Activated CD4-positive, alpha-beta T cell treated with anti-CD3 and anti-CD28 coated beads, Interleukin-2, amount 10 ng/mL, durations not matched to agents 24 days and 14 days (primary cell): ENCODE measurements at regions not wholly inside any gene's neighbourhood (a gene's known extent, or its start where the extent isn't known, plus 50 kb on each side); places are given as distances from the start of the nearest gene placed in this dataset.
"Not testable (repeated sequence)": the region's sequence is repeated elsewhere in the genome, so short reads cannot be mapped to it uniquely, and the experiment has no call there.

Source experiments
- DNase-seq: peaks from one replicate; pipeline ENCODE4 v3.0.0; 2022
- H3K27ac Mint-ChIP-seq: one replicate; pipeline ENCODE4 v1.8.0; 2022; ENCODE audit warnings: mild to moderate bottlenecking, mixed read lengths
- H3K27me3 Mint-ChIP-seq: one replicate; pipeline ENCODE4 v1.8.0; 2022; ENCODE audit warnings: mixed read lengths
- H3K36me3 Mint-ChIP-seq: one replicate; pipeline ENCODE4 v1.8.0; 2022; ENCODE audit warnings: low read depth, mild to moderate bottlenecking, mixed read lengths
- H3K4me1 Mint-ChIP-seq: one replicate; pipeline ENCODE4 v1.8.0; 2021; ENCODE audit warnings: mixed read lengths
- H3K4me3 Mint-ChIP-seq: one replicate; pipeline ENCODE4 v1.8.0; 2022; ENCODE audit warnings: mild to moderate bottlenecking, moderate library complexity, mixed read lengths
- H3K9me3 Mint-ChIP-seq: one replicate; pipeline ENCODE4 v1.8.0; 2021; ENCODE audit warnings: mixed read lengths
- intact Hi-C: fragments of 100-400 bp; cut with micrococcal nuclease; formaldehyde crosslinking; loops from one replicate; pipeline ENCODE4 v1.15.1; 2023

GRCh38 chr7:114181280-114181679 lies 233.3 kb upstream of the FOXP2 start:
- no peaks in the 10 kb centered on the region for H3K9me3 Mint-ChIP-seq
- DNase-seq: no peak

GRCh38 chr7:114180556-114181266 lies 233.9 kb upstream of the FOXP2 start:
- Mint-ChIP-seq H3K27me3 (no peaks in the 10 kb centered on the region), H3K4me3 (no peak overlapping the region), H3K4me1 (no peaks in the 10 kb centered on the region), H3K9me3 (no peaks in the 10 kb centered on the region), H3K27ac (no peak overlapping the region), H3K36me3 (no peaks in the 10 kb centered on the region)
- no peak for DNase-seq
- intact Hi-C loops: no loop called here

More at GRCh38 chr7:114181280-114181679, 233.3 kb upstream of the FOXP2 start:
- no peaks in the 10 kb centered on the region for H3K36me3 Mint-ChIP-seq
- no peak overlapping the region for H3K4me3 Mint-ChIP-seq
- intact Hi-C loops: no loop called here
- H3K27ac Mint-ChIP-seq: no peak overlapping the region
- no peaks in the 10 kb centered on the region for H3K4me1 Mint-ChIP-seq
- H3K27me3 Mint-ChIP-seq: no peaks in the 10 kb centered on the region

GRCh38 chr7:114175125-114175524 lies 239.5 kb upstream of the FOXP2 start:
- no peak overlapping the region for H3K4me3 Mint-ChIP-seq
- no peaks in the 10 kb centered on the region for H3K4me1 Mint-ChIP-seq
- no peaks in the 10 kb centered on the region for H3K27me3 Mint-ChIP-seq
- no peak overlapping the region for H3K27ac Mint-ChIP-seq
- DNase-seq: no peak
- no peaks in the 10 kb centered on the region for H3K36me3 Mint-ChIP-seq
- intact Hi-C loops: no loop called here
- H3K9me3 Mint-ChIP-seq: no peaks in the 10 kb centered on the region

GRCh38 chr7:114173170-114173890 lies 241.3 kb upstream of the FOXP2 start:
- intact Hi-C loops: no loop called here
- H3K4me3 Mint-ChIP-seq: no peak overlapping the region
- peaks cover 4% of the 10 kb centered on the region for H3K9me3 Mint-ChIP-seq
- no peak overlapping the region for H3K27ac Mint-ChIP-seq
- no peaks in the 10 kb centered on the region for H3K27me3 Mint-ChIP-seq
- DNase-seq: no peak
- no peaks in the 10 kb centered on the region for H3K36me3 Mint-ChIP-seq
- H3K4me1 Mint-ChIP-seq: no peaks in the 10 kb centered on the region

- H3K36me3 Mint-ChIP-seq: not testable (repeated sequence)
These were observed 245.2 kb upstream of the FOXP2 start for GRCh38 chr7:114169389-114169788.

GRCh38 chr7:114160925-114161324 lies 242.1 kb upstream of the PPP1R3A start:
- Mint-ChIP-seq H3K9me3 (no peaks in the 10 kb centered on the region), H3K27me3 (no peaks in the 10 kb centered on the region), H3K4me1 (no peaks in the 10 kb centered on the region), H3K36me3 (no peaks in the 10 kb centered on the region), H3K4me3 (no peak overlapping the region), H3K27ac (no peak overlapping the region)
- intact Hi-C loops: no loop called here
- no peak for DNase-seq

More at GRCh38 chr7:114169389-114169788, 245.2 kb upstream of the FOXP2 start:
- DNase-seq, intact Hi-C loops, H3K9me3 Mint-ChIP-seq, H3K4me3 Mint-ChIP-seq, H3K27ac Mint-ChIP-seq, H3K4me1 Mint-ChIP-seq, H3K27me3 Mint-ChIP-seq: not testable (repeated sequence)

- Mint-ChIP-seq H3K9me3 (no peaks in the 10 kb centered on the region), H3K27me3 (no peaks in the 10 kb centered on the region), H3K36me3 (no peaks in the 10 kb centered on the region), H3K27ac (no peak overlapping the region), H3K4me1 (no peaks in the 10 kb centered on the region), H3K4me3 (no peak overlapping the region)
- intact Hi-C loops: no loop called here
- DNase-seq: no peak
These were observed 240.0 kb upstream of the PPP1R3A start for GRCh38 chr7:114158854-114159253.

GRCh38 chr7:114158275-114158674 lies 239.5 kb upstream of the PPP1R3A start:
- H3K4me1 Mint-ChIP-seq: no peaks in the 10 kb centered on the region
- H3K27me3 Mint-ChIP-seq: no peaks in the 10 kb centered on the region
- DNase-seq: no peak
- H3K36me3 Mint-ChIP-seq: no peaks in the 10 kb centered on the region
- H3K4me3 Mint-ChIP-seq: no peak overlapping the region
- no peaks in the 10 kb centered on the region for H3K9me3 Mint-ChIP-seq
- intact Hi-C loops: no loop called here
- H3K27ac Mint-ChIP-seq: no peak overlapping the region

GRCh38 chr7:114156178-114156577 lies 237.4 kb upstream of the PPP1R3A start:
- no peak overlapping the region for H3K4me3 Mint-ChIP-seq
- no peaks in the 10 kb centered on the region for H3K4me1 Mint-ChIP-seq
- no peaks in the 10 kb centered on the region for H3K9me3 Mint-ChIP-seq
- H3K36me3 Mint-ChIP-seq: no peaks in the 10 kb centered on the region
- no peaks in the 10 kb centered on the region for H3K27me3 Mint-ChIP-seq
- no peak overlapping the region for H3K27ac Mint-ChIP-seq
- DNase-seq: no peak
- intact Hi-C loops: no loop called here

- Mint-ChIP-seq H3K27me3 (no peaks in the 10 kb centered on the region), H3K4me3 (no peak overlapping the region), H3K36me3 (no peaks in the 10 kb centered on the region), H3K27ac (no peak overlapping the region), H3K4me1 (no peaks in the 10 kb centered on the region), H3K9me3 (no peaks in the 10 kb centered on the region)
- intact Hi-C loops: no loop called here
- no peak for DNase-seq
These were observed 236.6 kb upstream of the PPP1R3A start for GRCh38 chr7:114155116-114156110.

GRCh38 chr7:114153700-114154099 lies 234.9 kb upstream of the PPP1R3A start:
- H3K4me3 Mint-ChIP-seq: no peak overlapping the region
- H3K4me1 Mint-ChIP-seq: no peaks in the 10 kb centered on the region
- H3K27ac Mint-ChIP-seq: no peak overlapping the region
- no peaks in the 10 kb centered on the region for H3K36me3 Mint-ChIP-seq
- no peaks in the 10 kb centered on the region for H3K9me3 Mint-ChIP-seq
- intact Hi-C loops: no loop called here
- no peak for DNase-seq
- H3K27me3 Mint-ChIP-seq: no peaks in the 10 kb centered on the region

- Mint-ChIP-seq H3K9me3 (no peaks in the 10 kb centered on the region), H3K36me3 (no peaks in the 10 kb centered on the region), H3K27me3 (no peaks in the 10 kb centered on the region), H3K4me1 (no peaks in the 10 kb centered on the region), H3K27ac (no peak overlapping the region), H3K4me3 (no peak overlapping the region)
- no peak for DNase-seq
- intact Hi-C loops: no loop called here
These were observed 233.6 kb upstream of the PPP1R3A start for GRCh38 chr7:114152314-114152938.

GRCh38 chr7:114151777-114152176 lies 233.0 kb upstream of the PPP1R3A start:
- Mint-ChIP-seq H3K4me3 (no peak overlapping the region), H3K9me3 (no peaks in the 10 kb centered on the region), H3K36me3 (no peaks in the 10 kb centered on the region), H3K27ac (no peak overlapping the region), H3K4me1 (no peaks in the 10 kb centered on the region), H3K27me3 (no peaks in the 10 kb centered on the region)
- no peak for DNase-seq
- intact Hi-C loops: no loop called here
